ENCODE measurements at regions not wholly inside any gene's neighbourhood (a gene's known extent, or its start where the extent isn't known, plus 50 kb on each side); places are given as distances from the start of the nearest gene placed in this dataset.

- H3K27ac ChIP-seq: no peak overlapping the region
- TF ChIP-seq ZFX (IDR thresholded peaks at IDR 0.05) (no peak), CTCF (conservative IDR thresholded peaks at IDR 0.05) (no peak)
These were observed 64.7 kb downstream of the KLF15 start for GRCh38 chr3:126292318-126293070.

GRCh38 chr3:126291537-126291936, 65.7 kb downstream of the KLF15 start:
- H3K27ac ChIP-seq: no peak overlapping the region
- TF ChIP-seq ZFX (IDR thresholded peaks at IDR 0.05) (no peak), CTCF (conservative IDR thresholded peaks at IDR 0.05) (no peak)

- TF ChIP-seq ZFX (IDR thresholded peaks at IDR 0.05) (no peak), CTCF (conservative IDR thresholded peaks at IDR 0.05) (no peak)
- H3K27ac ChIP-seq: no peak overlapping the region
These were observed 66.1 kb downstream of the KLF15 start for GRCh38 chr3:126291061-126291460.

- H3K27ac ChIP-seq: no peak overlapping the region
- no peak for TF ChIP-seq ZFX (IDR thresholded peaks at IDR 0.05)
- no peak for TF ChIP-seq CTCF (conservative IDR thresholded peaks at IDR 0.05)
These were observed 66.9 kb downstream of the KLF15 start for GRCh38 chr3:126290325-126290724.

GRCh38 chr3:126289096-126289495, 68.1 kb downstream of the KLF15 start:
- TF ChIP-seq CTCF (conservative IDR thresholded peaks at IDR 0.05): no peak

GRCh38 chr3:126288314-126288713, 68.9 kb downstream of the KLF15 start:
- TF ChIP-seq CTCF (conservative IDR thresholded peaks at IDR 0.05) (no peak), ZFX (IDR thresholded peaks at IDR 0.05) (no peak)
- H3K27ac ChIP-seq: no peak overlapping the region

More at GRCh38 chr3:126289096-126289495, 68.1 kb downstream of the KLF15 start:
- H3K27ac ChIP-seq: no peak overlapping the region

- TF ChIP-seq ZFX (IDR thresholded peaks at IDR 0.05) (no peak), CTCF (conservative IDR thresholded peaks at IDR 0.05) (no peak)
- H3K27ac ChIP-seq: no peak overlapping the region
These were observed 69.5 kb downstream of the KLF15 start for GRCh38 chr3:126287536-126288241.

Measured in C4-2B (cell line).